ENCODE measurements at regions not wholly inside any gene's neighbourhood (a gene's known extent, or its start where the extent isn't known, plus 50 kb on each side); places are given as distances from the start of the nearest gene placed in this dataset.

DNA sequence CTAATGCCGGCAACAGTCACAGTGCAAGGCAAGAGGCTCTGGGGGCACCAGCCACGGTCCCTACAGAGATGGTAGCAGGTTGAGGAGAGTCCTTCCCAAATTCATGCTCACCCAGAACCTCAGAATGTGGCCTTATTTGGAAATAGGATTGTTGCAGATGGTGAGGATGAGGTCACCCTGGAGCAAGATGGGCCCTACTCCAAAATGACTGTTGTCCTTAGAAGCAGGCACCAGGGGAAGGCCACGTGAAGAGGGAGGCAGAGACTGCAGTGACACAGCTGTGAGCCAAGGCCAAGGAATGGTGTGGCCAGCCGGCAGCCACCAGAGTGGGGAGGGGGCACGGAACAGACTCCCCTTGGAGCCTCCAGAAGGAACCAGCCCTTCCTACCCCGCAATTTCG, 70.8 kb upstream of the CLDN14 start:
- DNase-seq: no peak
- TF ChIP-seq POLR2A (IDR thresholded peaks at IDR 0.05): no peak
- TF ChIP-seq, protein P1, sequence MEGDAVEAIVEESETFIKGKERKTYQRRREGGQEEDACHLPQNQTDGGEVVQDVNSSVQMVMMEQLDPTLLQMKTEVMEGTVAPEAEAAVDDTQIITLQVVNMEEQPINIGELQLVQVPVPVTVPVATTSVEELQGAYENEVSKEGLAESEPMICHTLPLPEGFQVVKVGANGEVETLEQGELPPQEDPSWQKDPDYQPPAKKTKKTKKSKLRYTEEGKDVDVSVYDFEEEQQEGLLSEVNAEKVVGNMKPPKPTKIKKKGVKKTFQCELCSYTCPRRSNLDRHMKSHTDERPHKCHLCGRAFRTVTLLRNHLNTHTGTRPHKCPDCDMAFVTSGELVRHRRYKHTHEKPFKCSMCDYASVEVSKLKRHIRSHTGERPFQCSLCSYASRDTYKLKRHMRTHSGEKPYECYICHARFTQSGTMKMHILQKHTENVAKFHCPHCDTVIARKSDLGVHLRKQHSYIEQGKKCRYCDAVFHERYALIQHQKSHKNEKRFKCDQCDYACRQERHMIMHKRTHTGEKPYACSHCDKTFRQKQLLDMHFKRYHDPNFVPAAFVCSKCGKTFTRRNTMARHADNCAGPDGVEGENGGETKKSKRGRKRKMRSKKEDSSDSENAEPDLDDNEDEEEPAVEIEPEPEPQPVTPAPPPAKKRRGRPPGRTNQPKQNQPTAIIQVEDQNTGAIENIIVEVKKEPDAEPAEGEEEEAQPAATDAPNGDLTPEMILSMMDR (IDR thresholded peaks at IDR 0.05): no peak
- Histone ChIP-seq H3K9me3 (no peaks in the 10 kb centered on the region), H3K27ac (no peak overlapping the region), H3K27me3 (peaks cover 0 to 38% (median 0%) of the 10 kb centered on the region in 4 donors), H3K4me1 (no peaks in the 10 kb centered on the region), H3K4me3 (no peak overlapping the region), H3K36me3 (no peaks in the 10 kb centered on the region)
- 75 to 80% methylated on average over 6 to 7 of the region's 7 CpGs for WGBS, 2 donors
- intact Hi-C loops (cut with DNase I): no loop called here

DNA sequence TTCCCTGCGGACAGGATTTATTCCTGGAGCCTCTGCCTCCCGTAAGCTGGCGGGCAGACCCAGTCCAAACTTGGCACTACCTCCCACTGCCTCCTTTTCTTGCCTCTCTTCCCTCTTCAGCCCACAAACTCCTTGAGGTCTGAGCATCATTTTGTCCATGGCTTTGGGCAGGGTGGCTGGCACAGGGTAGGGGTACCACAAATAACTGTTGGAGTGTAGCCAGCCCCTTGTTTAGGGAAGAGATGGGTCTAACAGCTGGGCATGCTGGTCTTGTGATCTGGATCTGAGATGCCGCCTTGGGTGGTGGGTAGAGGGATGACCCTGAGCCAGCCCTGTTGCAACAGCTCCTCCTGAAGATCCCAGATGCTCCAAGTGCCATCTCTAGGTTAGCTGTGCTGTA, 71.4 kb upstream of the CLDN14 start:
- no peaks in the 10 kb centered on the region for H3K4me1 ChIP-seq
- H3K4me3 ChIP-seq: no peak overlapping the region
- DNase-seq: no peak
- TF ChIP-seq, protein P1 (IDR thresholded peaks at IDR 0.05): no peak
- TF ChIP-seq POLR2A (IDR thresholded peaks at IDR 0.05): no peak
- no peak overlapping the region for H3K27ac ChIP-seq
- H3K9me3 ChIP-seq: no peaks in the 10 kb centered on the region
- 64 to 82% methylated on average over 3 to 4 of the region's 4 CpGs for WGBS, 2 donors
- H3K36me3 ChIP-seq: no peaks in the 10 kb centered on the region
- intact Hi-C loops (cut with DNase I): no loop called here
- H3K27me3 ChIP-seq: peaks cover 0 to 36% (median 0%) of the 10 kb centered on the region in 4 donors

DNA sequence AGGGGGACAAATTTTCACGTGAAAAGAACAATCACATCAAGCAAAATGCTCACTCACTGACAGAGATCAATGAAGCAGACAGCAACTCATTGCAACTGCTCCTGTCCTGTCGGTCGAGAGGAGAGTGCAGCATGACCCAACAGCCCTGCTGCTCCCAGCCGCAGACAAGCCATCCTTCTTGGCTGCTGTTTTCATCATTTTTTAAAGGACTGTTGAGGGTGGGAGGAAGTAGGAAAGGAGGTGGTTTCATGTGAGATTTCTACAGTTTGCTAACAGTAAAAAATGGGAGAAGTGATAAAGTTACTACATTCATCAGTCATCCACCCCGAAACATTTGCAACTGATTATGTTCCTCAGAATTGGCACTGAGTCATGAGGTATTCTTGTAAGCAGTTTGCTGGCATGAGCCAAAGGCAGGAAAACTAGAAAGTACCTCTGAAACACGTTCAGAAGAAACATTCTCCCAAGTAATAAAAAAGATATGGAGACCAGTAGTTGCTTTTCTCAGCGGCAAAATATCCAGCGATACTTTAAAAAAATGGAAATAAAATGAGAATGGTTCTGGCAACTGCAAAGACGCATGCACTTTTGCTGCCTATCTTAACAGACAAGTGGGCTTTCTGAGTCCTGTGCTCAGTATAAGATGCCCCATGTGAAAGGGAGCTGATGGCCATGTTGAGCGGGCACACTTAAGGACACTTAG, 72.0 kb upstream of the CLDN14 start:
- no peak overlapping the region for H3K4me3 ChIP-seq
- H3K36me3 ChIP-seq: no peaks in the 10 kb centered on the region
- 45 to 55% methylated on average over 10 of the region's 10 CpGs for WGBS, 2 donors
- intact Hi-C loops (cut with DNase I): no loop called here
- H3K27ac ChIP-seq: no peak overlapping the region
- no peak for DNase-seq
- H3K27me3 ChIP-seq: peaks cover 0 to 35% (median 0%) of the 10 kb centered on the region in 4 donors
- H3K4me1 ChIP-seq: no peaks in the 10 kb centered on the region
- TF ChIP-seq, protein P1 (IDR thresholded peaks at IDR 0.05): no peak
- TF ChIP-seq POLR2A (IDR thresholded peaks at IDR 0.05): no peak
- H3K9me3 ChIP-seq: no peaks in the 10 kb centered on the region

DNA sequence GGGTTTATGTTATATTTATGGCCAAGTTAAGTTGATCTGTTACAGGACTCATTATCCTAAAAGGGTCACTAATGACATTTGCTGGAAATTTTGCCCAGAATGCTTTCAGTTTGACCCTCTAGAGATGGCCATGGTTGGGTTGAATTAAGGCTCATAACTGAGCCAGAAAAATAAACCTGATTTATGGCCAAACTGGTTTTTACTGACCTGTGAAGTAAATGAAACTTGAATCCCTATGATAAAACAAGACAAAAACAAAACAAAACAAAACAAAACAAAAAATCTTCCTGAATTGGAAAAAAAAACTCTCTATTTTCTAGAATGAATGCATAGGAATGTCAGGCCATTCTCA, 72.5 kb upstream of the CLDN14 start:
- TF ChIP-seq, protein P1 (IDR thresholded peaks at IDR 0.05): no peak
- no peak for TF ChIP-seq POLR2A (IDR thresholded peaks at IDR 0.05)
- no peak overlapping the region for H3K4me3 ChIP-seq

DNA sequence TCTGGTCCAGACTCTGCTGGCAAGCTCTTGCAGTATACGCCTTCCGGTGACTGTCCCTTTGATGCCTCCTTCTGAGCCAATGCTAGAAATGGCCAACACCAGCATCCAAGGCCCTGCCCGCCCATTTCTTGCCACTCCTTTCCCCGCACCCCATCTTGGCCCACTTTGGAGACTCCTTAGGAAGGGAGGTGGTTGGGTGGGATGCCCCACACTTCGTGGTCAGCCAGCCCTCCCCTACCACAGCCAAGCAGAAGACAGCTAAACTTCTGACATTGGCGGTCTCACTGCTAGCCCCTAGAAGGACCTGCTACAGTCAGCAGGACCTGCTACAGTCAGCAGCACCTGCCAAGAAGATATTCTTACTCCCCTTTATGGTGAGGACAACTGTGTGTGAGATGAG, 73.5 kb upstream of the CLDN14 start:
- no peak overlapping the region for H3K4me3 ChIP-seq
- intact Hi-C loops (cut with DNase I): no loop called here
- no peak overlapping the region for H3K27ac ChIP-seq
- no peak for DNase-seq
- 92% methylated on average over 6 of the region's 6 CpGs for WGBS, 2 donors
- peaks cover 0 to 22% (median 0%) of the 10 kb centered on the region in 4 donors for H3K27me3 ChIP-seq
- no peaks in the 10 kb centered on the region for H3K36me3 ChIP-seq
- H3K9me3 ChIP-seq: no peaks in the 10 kb centered on the region
- H3K4me1 ChIP-seq: no peaks in the 10 kb centered on the region
- TF ChIP-seq POLR2A (IDR thresholded peaks at IDR 0.05): no peak
- TF ChIP-seq, protein P1 (IDR thresholded peaks at IDR 0.05): no peak

More for the DNA sequence above, 72.5 kb upstream of the CLDN14 start:
- intact Hi-C loops (cut with DNase I): no loop called here
- Histone ChIP-seq H3K27me3 (peaks cover 0 to 32% (median 0%) of the 10 kb centered on the region in 4 donors), H3K9me3 (no peaks in the 10 kb centered on the region), H3K36me3 (no peaks in the 10 kb centered on the region), H3K27ac (no peak overlapping the region), H3K4me1 (no peaks in the 10 kb centered on the region)
- DNase-seq: no peak
